ENCODE measurements at regions not wholly inside any gene's neighbourhood (a gene's known extent, or its start where the extent isn't known, plus 50 kb on each side); places are given as distances from the start of the nearest gene placed in this dataset.

GRCh38 chr17:74070998-74071679 is 132.3 kb upstream of the RPL38 start:
- intact Hi-C loops (cut with DNase I): no loop called here
- no peaks in the 10 kb centered on the region for H3K36me3 ChIP-seq
- H3K27ac ChIP-seq: no peak overlapping the region
- 87% methylated on average over 12 of the region's 12 CpGs for WGBS, 2 donors
- H3K27me3 ChIP-seq: no peaks in the 10 kb centered on the region
- TF ChIP-seq EP300 (IDR thresholded peaks at IDR 0.05) (no peak), CTCF (IDR thresholded peaks at IDR 0.05) (no peak), POLR2A (IDR thresholded peaks at IDR 0.05) (no peak), POLR2AphosphoS5 (IDR thresholded peaks at IDR 0.05) (no peak)
- H3K9me3 ChIP-seq: peaks cover 0 to 10% (median 0%) of the 10 kb centered on the region in 4 donors
- no peaks in the 10 kb centered on the region for H3K4me1 ChIP-seq
- DNase-seq: no peak
- H3K4me3 ChIP-seq: no peak overlapping the region

GRCh38 chr17:74072340-74072739 is 131.1 kb upstream of the RPL38 start:
- Histone ChIP-seq H3K36me3 (no peaks in the 10 kb centered on the region), H3K4me1 (no peaks in the 10 kb centered on the region), H3K27ac (no peak overlapping the region), H3K27me3 (no peaks in the 10 kb centered on the region), H3K4me3 (no peak overlapping the region), H3K9me3 (peaks cover 0 to 10% (median 0%) of the 10 kb centered on the region in 4 donors)
- 76 to 88% methylated on average over 4 of the region's 4 CpGs for WGBS, 2 donors
- intact Hi-C loops (cut with DNase I): no loop called here
- TF ChIP-seq EP300 (IDR thresholded peaks at IDR 0.05): no peak
- no peak for TF ChIP-seq CTCF (IDR thresholded peaks at IDR 0.05)
- no peak for TF ChIP-seq POLR2AphosphoS5 (IDR thresholded peaks at IDR 0.05)
- no peak for TF ChIP-seq POLR2A (IDR thresholded peaks at IDR 0.05)
- DNase-seq: no peak

- intact Hi-C loops (cut with DNase I): no loop called here
- no peaks in the 10 kb centered on the region for H3K36me3 ChIP-seq
- H3K9me3 ChIP-seq: peaks cover 0 to 10% (median 0%) of the 10 kb centered on the region in 4 donors
- no peak overlapping the region for H3K27ac ChIP-seq
- H3K4me1 ChIP-seq: no peaks in the 10 kb centered on the region
- no peak for DNase-seq
- TF ChIP-seq EP300 (IDR thresholded peaks at IDR 0.05): no peak
- TF ChIP-seq POLR2AphosphoS5 (IDR thresholded peaks at IDR 0.05): no peak
- TF ChIP-seq CTCF (IDR thresholded peaks at IDR 0.05): no peak
- H3K27me3 ChIP-seq: peaks cover 0 to 12% (median 5%) of the 10 kb centered on the region in 3 donors
- H3K4me3 ChIP-seq: no peak overlapping the region
- 93 to 100% methylated on average over 1 of the region's 1 CpG for WGBS, 2 donors
Observed at GRCh38 chr17:74076446-74076845, 127.0 kb upstream of the RPL38 start.

GRCh38 chr17:74077231-74077630 is 126.2 kb upstream of the RPL38 start:
- intact Hi-C loops (cut with DNase I): no loop called here
- no peak for DNase-seq
- Histone ChIP-seq H3K27me3 (peaks cover 0 to 20% (median 9%) of the 10 kb centered on the region in 3 donors), H3K4me1 (no peaks in the 10 kb centered on the region), H3K9me3 (peaks cover 0 to 10% (median 0%) of the 10 kb centered on the region in 4 donors), H3K36me3 (no peaks in the 10 kb centered on the region), H3K27ac (no peak overlapping the region), H3K4me3 (no peak overlapping the region)
- TF ChIP-seq POLR2AphosphoS5 (IDR thresholded peaks at IDR 0.05) (no peak), CTCF (IDR thresholded peaks at IDR 0.05) (no peak), EP300 (IDR thresholded peaks at IDR 0.05) (no peak), POLR2A (IDR thresholded peaks at IDR 0.05) (no peak)
